Skeletal muscle cell (primary cell): ENCODE measurements at regions not wholly inside any gene's neighbourhood (a gene's known extent, or its start where the extent isn't known, plus 50 kb on each side); places are given as distances from the start of the nearest gene placed in this dataset.
"Not testable (repeated sequence)": the region's sequence is repeated elsewhere in the genome, so short reads cannot be mapped to it uniquely, and the experiment has no call there.

Experiments
- DNase-seq: peaks from one replicate; pipeline ENCODE4 v3.0.0-alpha.2; 2010; ENCODE audit warnings: low read depth
- H3K4me3 ChIP-seq: 2 replicates; pipeline ENCODE4 v1.5.1; 2011; ENCODE audit warnings: low read depth, mild to moderate bottlenecking, control low read depth, low read length, moderate library complexity

DNA sequence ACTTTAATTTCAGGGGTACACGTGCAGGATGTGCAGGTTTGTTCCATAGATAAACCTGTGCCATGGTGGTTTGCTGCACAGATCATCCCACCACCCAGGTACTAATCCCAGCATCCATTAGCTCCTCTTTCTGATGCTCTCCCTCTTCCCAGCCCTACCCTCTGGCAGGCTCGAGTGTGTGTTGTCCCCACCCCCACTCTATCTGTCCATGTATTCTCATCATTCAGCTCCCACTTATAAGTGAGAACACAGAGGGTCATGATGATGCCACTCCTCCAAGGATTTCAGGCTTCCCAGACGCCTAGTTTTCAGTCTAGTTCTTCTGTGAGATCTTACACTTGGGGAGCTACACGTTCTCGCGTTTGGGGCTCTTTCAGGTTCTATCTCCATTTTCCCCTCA is 93.4 kb upstream of the NBPF11 start:
- DNase-seq, H3K4me3 ChIP-seq: not testable (repeated sequence)

GRCh38 chr1:148233250-148233649 is 81.2 kb upstream of the NBPF11 start:
- DNase-seq, H3K4me3 ChIP-seq: not testable (repeated sequence)

GRCh38 chr1:148228846-148229245 is 76.8 kb upstream of the NBPF11 start:
- DNase-seq, H3K4me3 ChIP-seq: not testable (repeated sequence)

- not testable (repeated sequence) for H3K4me3 ChIP-seq, DNase-seq
These were observed 70.5 kb upstream of the NBPF11 start for GRCh38 chr1:148222399-148223159.

- not testable (repeated sequence) for DNase-seq, H3K4me3 ChIP-seq
These were observed 69.5 kb upstream of the NBPF11 start for GRCh38 chr1:148221593-148221992.

GRCh38 chr1:148219229-148219628 is 67.1 kb upstream of the NBPF11 start:
- H3K4me3 ChIP-seq, DNase-seq: not testable (repeated sequence)

- not testable (repeated sequence) for DNase-seq, H3K4me3 ChIP-seq
These were observed 59.1 kb upstream of the NBPF11 start for GRCh38 chr1:148211191-148211590.

DNA sequence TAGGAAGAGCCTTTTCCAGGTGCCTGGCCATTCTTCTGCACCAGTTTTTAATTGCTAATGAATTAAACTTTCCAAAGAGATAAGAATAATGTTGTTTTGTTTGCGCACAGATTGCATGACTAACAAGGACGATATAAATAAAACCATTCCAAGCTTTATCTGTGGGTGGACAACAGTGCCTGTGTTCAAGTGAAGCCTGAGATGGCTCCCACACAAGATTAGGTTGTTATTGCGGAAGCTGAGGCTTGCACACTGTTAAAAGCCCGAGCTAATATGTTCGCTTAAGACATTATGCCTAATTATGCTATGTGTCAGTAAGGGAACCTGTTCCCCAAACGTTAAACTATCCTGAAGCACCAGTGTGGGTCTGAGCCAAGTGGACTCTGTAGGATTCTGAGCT is 58.5 kb upstream of the NBPF11 start:
- H3K4me3 ChIP-seq, DNase-seq: not testable (repeated sequence)

DNA sequence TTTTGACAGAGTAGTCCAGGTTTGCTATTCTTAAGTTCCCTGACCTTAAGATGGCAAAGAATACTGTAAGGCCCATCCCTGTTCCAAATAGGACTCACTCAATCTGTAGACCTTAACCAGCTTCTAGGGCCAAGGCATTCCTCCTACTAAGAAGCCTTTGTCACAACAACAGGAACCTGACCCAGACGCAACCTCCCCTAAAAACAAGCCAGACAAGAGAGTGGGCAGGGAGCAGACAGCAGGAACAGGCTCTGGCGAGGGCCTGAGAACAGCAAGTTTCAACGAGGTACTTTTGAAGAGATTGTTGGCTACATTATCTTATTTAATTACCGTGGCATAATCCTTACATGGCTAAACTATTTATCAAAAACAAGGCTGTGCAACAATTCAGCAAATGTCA is 58.1 kb upstream of the NBPF11 start:
- H3K4me3 ChIP-seq, DNase-seq: not testable (repeated sequence)

DNA sequence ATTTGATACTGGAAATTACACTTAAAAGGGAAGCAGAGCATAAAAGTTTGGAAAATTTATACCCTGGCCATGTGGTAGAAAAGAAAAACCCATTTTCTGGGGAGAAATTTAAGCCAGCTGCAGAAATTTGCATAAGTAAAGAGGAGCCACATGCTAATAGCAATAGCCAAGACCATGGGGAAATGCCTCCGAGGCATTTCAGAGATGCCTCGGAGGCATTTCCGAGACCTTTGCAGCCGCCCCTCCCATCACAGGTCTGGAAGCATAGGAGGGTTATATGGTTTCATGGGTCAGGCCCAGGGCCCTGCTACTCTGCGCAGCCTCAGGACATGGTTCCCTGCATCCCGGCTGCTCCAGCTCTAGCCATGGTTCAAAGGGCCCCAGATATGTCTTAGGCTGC is 49.9 kb upstream of the NBPF11 start:
- not testable (repeated sequence) for DNase-seq, H3K4me3 ChIP-seq
